Right lobe of liver (tissue), 6 donors: ENCODE measurements at regions not wholly inside any gene's neighbourhood (a gene's known extent, or its start where the extent isn't known, plus 50 kb on each side); places are given as distances from the start of the nearest gene placed in this dataset.

Experiments used
- ATAC-seq, 4 donors: fragments of 200-7000 bp; cut with Tn5 transposase; one replicate each; pipeline ENCODE4 v1.9.1; 2020; ENCODE audit warnings: mild to moderate bottlenecking in 4 of 4, moderate library complexity in 4 of 4
- DNase-seq, 3 donors: peaks; one replicate each; pipeline ENCODE4 v3.0.0-alpha.2; 2020
- H3K27ac ChIP-seq, 3 donors: fragments of 200-600 bp; one replicate each; pipeline ENCODE4 v1.8.0; 2022
- H3K27me3 ChIP-seq, 2 donors: fragments of 200-600 bp; one replicate each; pipeline ENCODE4 v1.8.0; 2022
- H3K36me3 ChIP-seq, 4 donors: fragments of 200-600 bp; sonication (generic) in 1 of 4; one replicate each; pipeline versions ENCODE4 v1.5.1 to v1.8.0; 2017 to 2022; ENCODE audit warnings: control low read depth in 1 of 4
- H3K4me1 ChIP-seq, 4 donors: fragments of 200-600 bp; sonication (generic) in 1 of 4; one replicate each; pipeline versions ENCODE4 v1.5.1 to v1.8.0; 2017 to 2022; ENCODE audit warnings: control low read depth in 1 of 4
- H3K4me3 ChIP-seq, 3 donors: fragments of 200-600 bp; one replicate each; pipeline ENCODE4 v1.8.0; 2022
- H3K9me3 ChIP-seq, 4 donors: fragments of 200-600 bp; sonication (generic) in 1 of 4; one replicate each; pipeline versions ENCODE4 v1.5.1 to v1.8.0; 2017 to 2022; ENCODE audit warnings: control low read depth in 1 of 4
- POLR2A ChIP-seq: fragments of 450-650 bp; IDR thresholded peaks from one replicate; pipeline ENCODE4 v1.6.1; 2017; ENCODE audit warnings: antibody characterized with exemption, mild to moderate bottlenecking
- WGBS: methylation state at CpG from one replicate; pipeline ENCODE4 v1.1.6; 2018; ENCODE audit warnings: low coverage, low lambda C conversion rate; ENCODE audit not compliant: insufficient coverage; ENCODE audit errors: missing lambda C conversion rate; 5-methylcytosine and 5-hydroxymethylcytosine counted together
- intact Hi-C, 2 donors: fragments of 100-400 bp; cut with DNase I; formaldehyde crosslinking; loops; one replicate each; pipeline versions ENCODE4 v1.11.2 to v1.14.1; 2022
- TF ChIP-seq, protein P1 (sequence below), 4 donors: fragments of 200-600 bp in 3 of 4; fragments of 450-650 bp in 1 of 4; IDR thresholded peaks; one replicate each; pipeline versions ENCODE4 v1.5.1 to v1.8.0; 2016 to 2022; ENCODE audit warnings: antibody characterized with exemption in 4 of 4, mild to moderate bottlenecking in 2 of 4
- donor health status: DM: no; HTN: yes; CAD: no.
- donor health status: DM: no; HTN: no; CAD: no.
- donor health status: DM: no; HTN: no; CAD: no.
- donor health status: DM: no; HTN: yes; CAD: no.
- donor health status: DM: no; HTN: yes; CAD: no.

DNA sequence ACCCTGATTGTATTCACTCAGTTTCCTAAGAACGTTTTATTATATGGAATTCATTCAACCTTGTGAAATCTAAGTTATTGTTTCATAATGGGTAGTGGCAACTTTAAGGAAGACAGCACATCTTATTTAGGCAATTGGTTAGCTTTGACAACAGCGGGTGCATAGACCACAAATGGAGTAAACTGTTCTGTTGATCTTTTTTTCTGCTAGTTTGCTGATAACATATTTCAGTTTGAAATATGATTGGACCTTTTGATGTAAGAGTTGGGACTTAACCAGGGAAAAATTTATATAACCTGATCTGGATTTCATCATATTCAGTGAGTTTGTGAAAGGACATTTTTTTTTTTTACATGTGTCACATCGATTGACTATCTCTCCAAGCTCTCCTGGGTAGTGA lies 151.7 kb downstream of the HLX start:
- ATAC-seq, result no peak
- H3K4me3 ChIP-seq, result no peak overlapping the region
- no peak for TF ChIP-seq POLR2A
- TF ChIP-seq, protein P1, sequence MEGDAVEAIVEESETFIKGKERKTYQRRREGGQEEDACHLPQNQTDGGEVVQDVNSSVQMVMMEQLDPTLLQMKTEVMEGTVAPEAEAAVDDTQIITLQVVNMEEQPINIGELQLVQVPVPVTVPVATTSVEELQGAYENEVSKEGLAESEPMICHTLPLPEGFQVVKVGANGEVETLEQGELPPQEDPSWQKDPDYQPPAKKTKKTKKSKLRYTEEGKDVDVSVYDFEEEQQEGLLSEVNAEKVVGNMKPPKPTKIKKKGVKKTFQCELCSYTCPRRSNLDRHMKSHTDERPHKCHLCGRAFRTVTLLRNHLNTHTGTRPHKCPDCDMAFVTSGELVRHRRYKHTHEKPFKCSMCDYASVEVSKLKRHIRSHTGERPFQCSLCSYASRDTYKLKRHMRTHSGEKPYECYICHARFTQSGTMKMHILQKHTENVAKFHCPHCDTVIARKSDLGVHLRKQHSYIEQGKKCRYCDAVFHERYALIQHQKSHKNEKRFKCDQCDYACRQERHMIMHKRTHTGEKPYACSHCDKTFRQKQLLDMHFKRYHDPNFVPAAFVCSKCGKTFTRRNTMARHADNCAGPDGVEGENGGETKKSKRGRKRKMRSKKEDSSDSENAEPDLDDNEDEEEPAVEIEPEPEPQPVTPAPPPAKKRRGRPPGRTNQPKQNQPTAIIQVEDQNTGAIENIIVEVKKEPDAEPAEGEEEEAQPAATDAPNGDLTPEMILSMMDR (IDR thresholded peaks at IDR 0.05), result no peak
- WGBS, result 63% methylated on average over 3 of the region's 3 CpGs
- no peak for DNase-seq
- intact Hi-C loops, result no loop called here
- H3K9me3 ChIP-seq, result no peaks in the 10 kb centered on the region
- no peaks in the 10 kb centered on the region for H3K36me3 ChIP-seq
- no peaks in the 10 kb centered on the region for H3K4me1 ChIP-seq
- H3K27ac ChIP-seq, result no peak overlapping the region
- no peaks in the 10 kb centered on the region for H3K27me3 ChIP-seq

DNA sequence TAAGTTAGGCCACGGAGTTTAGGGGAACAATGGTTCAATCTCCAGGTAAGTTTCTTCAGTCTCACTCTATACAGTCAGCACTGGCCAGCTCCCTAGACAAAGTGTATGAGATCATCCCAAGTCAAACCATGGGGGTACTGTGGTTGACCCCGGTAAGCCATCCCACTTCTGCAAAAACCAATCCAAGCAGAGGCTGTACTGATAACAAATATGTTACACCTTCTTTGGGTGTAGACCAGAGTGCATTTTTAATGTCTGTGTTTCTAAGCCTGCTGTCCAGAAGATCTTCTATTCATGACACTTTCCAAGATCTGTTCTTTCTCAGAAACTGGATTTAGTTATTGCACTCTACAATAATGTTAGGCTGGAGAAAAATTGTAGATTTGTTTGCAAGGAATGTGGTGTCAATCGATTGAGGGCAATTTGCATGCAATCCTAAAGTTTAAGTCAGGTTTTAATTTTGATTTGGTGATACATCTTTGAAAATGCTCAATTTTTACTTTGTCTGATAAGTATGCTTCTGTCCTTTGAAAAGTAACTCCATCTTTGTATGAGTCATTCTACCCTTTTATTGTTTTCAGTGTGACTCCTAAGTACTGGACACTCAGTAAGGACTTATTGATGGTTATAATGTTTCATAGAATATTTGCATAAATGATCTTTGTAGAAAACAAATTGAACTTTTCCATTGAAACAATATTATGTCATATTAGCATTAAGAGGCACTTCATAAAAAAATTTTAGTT lies 152.4 kb downstream of the HLX start:
- 76% methylated on average over 2 of the region's 3 CpGs for WGBS
- no peak for TF ChIP-seq POLR2A
- TF ChIP-seq, protein P1 (IDR thresholded peaks at IDR 0.05), result no peak
- intact Hi-C loops, result no loop called here
- Histone ChIP-seq H3K27me3 (no peaks in the 10 kb centered on the region), H3K27ac (no peak overlapping the region), H3K9me3 (no peaks in the 10 kb centered on the region), H3K4me1 (no peaks in the 10 kb centered on the region), H3K4me3 (no peak overlapping the region), H3K36me3 (no peaks in the 10 kb centered on the region)
- no peak for ATAC-seq
- no peak for DNase-seq

DNA sequence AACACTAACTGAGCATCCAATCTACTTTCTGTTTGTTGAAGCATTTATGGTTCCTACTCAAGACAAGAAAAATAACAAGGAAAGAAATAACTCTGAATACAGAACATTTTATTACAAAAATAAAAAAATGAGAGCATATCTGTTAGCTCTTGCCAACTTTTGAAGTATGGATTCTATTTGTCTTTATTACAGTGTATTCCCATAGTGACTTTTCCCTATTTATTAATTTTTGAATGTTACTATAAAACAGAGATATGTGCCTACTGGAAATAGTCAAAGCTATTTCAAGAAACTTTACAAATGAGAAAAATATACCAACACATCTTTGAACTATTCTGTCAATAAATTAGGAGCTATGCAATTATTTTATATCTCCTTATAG lies 153.0 kb downstream of the HLX start:
- no peak overlapping the region for H3K27ac ChIP-seq
- ATAC-seq, result no peak
- TF ChIP-seq, protein P1 (IDR thresholded peaks at IDR 0.05), result no peak
- TF ChIP-seq POLR2A, result no peak
- H3K9me3 ChIP-seq, result no peaks in the 10 kb centered on the region
- H3K4me1 ChIP-seq, result no peaks in the 10 kb centered on the region
- no peak overlapping the region for H3K4me3 ChIP-seq
- no peak for DNase-seq
- no peaks in the 10 kb centered on the region for H3K27me3 ChIP-seq
- intact Hi-C loops, result no loop called here
- no peaks in the 10 kb centered on the region for H3K36me3 ChIP-seq

DNA sequence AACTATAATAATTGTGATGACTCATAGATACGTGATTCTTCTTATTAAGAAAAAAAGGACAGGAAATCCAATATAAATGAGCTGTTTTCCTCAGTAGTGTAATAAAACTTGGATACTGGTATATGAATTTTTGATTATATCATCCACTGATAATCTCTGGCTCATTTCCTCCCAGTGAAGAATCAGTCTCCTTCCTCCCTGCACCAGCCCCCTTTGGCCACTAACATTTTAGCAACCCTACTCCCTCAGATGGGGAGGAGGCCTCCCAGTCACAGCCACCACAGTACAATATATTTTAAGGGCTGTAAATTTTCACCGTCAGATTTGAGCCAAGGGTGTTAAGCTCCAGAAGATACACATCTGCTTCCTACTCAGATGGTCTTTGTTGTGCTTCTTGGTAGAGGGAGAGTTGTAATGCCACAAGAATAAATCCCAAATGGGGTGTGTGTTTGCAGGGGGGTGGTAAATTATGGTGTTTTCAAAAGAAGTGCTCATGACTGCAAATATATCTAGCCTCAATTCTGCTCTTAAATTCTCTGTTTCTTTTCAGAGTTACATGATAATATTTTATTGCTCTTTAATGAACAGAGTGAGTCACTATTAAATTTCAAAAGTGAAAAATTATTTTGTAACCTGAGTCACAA lies 153.5 kb downstream of the HLX start:
- WGBS, result 44% methylated on average over 2 of the region's 2 CpGs
- intact Hi-C loops, result no loop called here
- no peak overlapping the region for H3K4me3 ChIP-seq
- no peaks in the 10 kb centered on the region for H3K27me3 ChIP-seq
- no peaks in the 10 kb centered on the region for H3K4me1 ChIP-seq
- TF ChIP-seq POLR2A, result no peak
- TF ChIP-seq, protein P1 (IDR thresholded peaks at IDR 0.05), result no peak
- H3K9me3 ChIP-seq, result no peaks in the 10 kb centered on the region
- H3K36me3 ChIP-seq, result no peaks in the 10 kb centered on the region
- ATAC-seq (peak in 2 of 4 donors; percentile 47 to 62), DNase-seq (no peak)
- H3K27ac ChIP-seq, result no peak overlapping the region
